Endothelial cell of umbilical vein (primary cell): ENCODE measurements at regions not wholly inside any gene's neighbourhood (a gene's known extent, or its start where the extent isn't known, plus 50 kb on each side); places are given as distances from the start of the nearest gene placed in this dataset.

Experiments used
- BruUV-seq: library from RNA; stranded (reverse); fragments of 400-500 nt; replicated peaks from 2 replicates; lab custom pipeline; 2021; lab: Mats Ljungman, UMichigan
- CTCF ChIA-PET: fragments of 300-600, 350-600 bp; sonication (Branson Sonifier 250); formaldehyde crosslinking; loops from one replicate; lab custom pipeline; 2021; ENCODE audit warnings: antibody characterized with exemption, inconsistent platforms; lab: Charles Lee
- POLR2A ChIA-PET: fragments of 300-600, 350-600 bp; sonication (Branson Sonifier 250); formaldehyde crosslinking; loops from one replicate; lab custom pipeline; 2021; ENCODE audit warnings: antibody characterized with exemption, inconsistent platforms; lab: Charles Lee
- DNase-seq: peaks from one replicate; pipeline ENCODE4 v3.0.0-alpha.2; 2011; ENCODE audit warnings: low read depth, low spot score
- FAIRE-seq: peaks from 2 replicates; lab custom pipeline; 2011; peaks lifted over from hg19 to GRCh38; lab: Jason Lieb, UNC
- H2AFZ ChIP-seq: 2 replicates; pipeline ENCODE4 v1.6.0; 2012; ENCODE audit warnings: low read depth, low read length, control low read depth, inconsistent platforms
- H3K27ac ChIP-seq: 2 replicates; pipeline ENCODE4 v1.5.1; 2011; ENCODE audit warnings: low read depth, mild to moderate bottlenecking, control low read depth, low read length, moderate library complexity; ENCODE audit not compliant: insufficient read depth
- H3K27me3 ChIP-seq, 2 experiments: 2 replicates each; pipeline versions ENCODE4 v1.6.0 to v1.6.1; 2011; ENCODE audit warnings: low read length in 2 of 2, mixed read lengths in 1 of 2; ENCODE audit not compliant: control insufficient read depth in 2 of 2, insufficient read depth in 2 of 2
- H3K36me3 ChIP-seq, 2 experiments: 2 replicates in 1 of 2; 3 replicates in 1 of 2; pipeline ENCODE4 v1.5.1; 2011; ENCODE audit warnings: low read length in 2 of 2, mild to moderate bottlenecking in 1 of 2, moderate library complexity in 1 of 2; ENCODE audit not compliant: control insufficient read depth in 2 of 2, insufficient read depth in 2 of 2; ENCODE audit errors: extremely low read depth in 1 of 2
- H3K4me1 ChIP-seq: 3 replicates; pipeline ENCODE4 v1.5.1; 2011; ENCODE audit warnings: mild to moderate bottlenecking, low read length; ENCODE audit not compliant: control insufficient read depth, insufficient read depth; ENCODE audit errors: extremely low read depth
- H3K4me2 ChIP-seq: 2 replicates; pipeline ENCODE4 v1.6.1; 2011; ENCODE audit warnings: low read length, control low read depth, mixed read lengths; ENCODE audit not compliant: insufficient read depth
- H3K4me3 ChIP-seq, 3 experiments: fragments of 200-600 bp in 1 of 3; sonication (generic), shearing (Covaris generic) in 1 of 3; replicated peaks in 1 of 3; 2 replicates each; pipeline ENCODE4 v1.5.1; 2011 to 2016; ENCODE audit warnings: control low read depth in 3 of 3, low read length in 3 of 3, mild to moderate bottlenecking in 2 of 3, inconsistent platforms in 1 of 3, low read depth in 1 of 3, moderate library complexity in 1 of 3; ENCODE audit not compliant: insufficient read depth in 1 of 3
- H3K79me2 ChIP-seq: 2 replicates; pipeline ENCODE4 v1.6.0; 2012; ENCODE audit warnings: low read length, inconsistent platforms; ENCODE audit not compliant: control insufficient read depth, insufficient read depth
- H3K9ac ChIP-seq: replicated peaks from 2 replicates; pipeline ENCODE3; 2011; ENCODE audit warnings: low read length, control low read depth; ENCODE audit not compliant: insufficient read depth; ENCODE audit errors: extremely low read depth
- H3K9me1 ChIP-seq: replicated peaks from 3 replicates; pipeline ENCODE4 v1.6.0; 2011; ENCODE audit warnings: mild to moderate bottlenecking, low read length; ENCODE audit not compliant: control insufficient read depth, insufficient read depth; ENCODE audit errors: extremely low read depth
- H3K9me3 ChIP-seq: replicated peaks from 2 replicates; pipeline ENCODE4 v1.5.1; 2012; ENCODE audit warnings: low read length, inconsistent platforms; ENCODE audit not compliant: control insufficient read depth, insufficient read depth
- H4K20me1 ChIP-seq: replicated peaks from 2 replicates; pipeline ENCODE3; 2011; ENCODE audit warnings: mild to moderate bottlenecking, low read length; ENCODE audit not compliant: control insufficient read depth, insufficient read depth; ENCODE audit errors: extremely low read depth
- EZH2 ChIP-seq: IDR thresholded peaks from 2 replicates; pipeline ENCODE4 v1.6.1; 2012; ENCODE audit warnings: borderline replicate concordance, low read depth, mild to moderate bottlenecking, moderate library complexity, low read length, inconsistent platforms; ENCODE audit not compliant: severe bottlenecking
- FOS ChIP-seq: IDR thresholded peaks from 2 replicates; pipeline ENCODE4 v1.6.1; 2011; ENCODE audit warnings: mild to moderate bottlenecking, low read length, moderate library complexity, borderline replicate concordance; ENCODE audit not compliant: insufficient read depth
- GATA2 ChIP-seq: IDR thresholded peaks from 2 replicates; pipeline ENCODE4 v1.7.0; 2011; ENCODE audit warnings: low read depth, mild to moderate bottlenecking, moderate library complexity, mixed read lengths, low read length; ENCODE audit not compliant: insufficient read length, insufficient read depth
- JUN ChIP-seq: IDR thresholded peaks from 2 replicates; pipeline ENCODE4 v1.6.1; 2011; ENCODE audit warnings: borderline replicate concordance, low read depth; ENCODE audit not compliant: insufficient read length, insufficient read depth
- MAX ChIP-seq: IDR thresholded peaks from 2 replicates; pipeline ENCODE4 v1.6.1; 2011; ENCODE audit not compliant: insufficient read depth, insufficient read length
- MYC ChIP-seq: IDR thresholded peaks from one replicate; pipeline ENCODE4 v1.6.1; 2011; ENCODE audit warnings: mild to moderate bottlenecking, low read depth, low read length
- POLR2A ChIP-seq: IDR thresholded peaks from 2 replicates; pipeline ENCODE4 v1.6.1; 2012; ENCODE audit warnings: low read depth, mild to moderate bottlenecking, control low read depth, low read length
- POLR2AphosphoS5 ChIP-seq: IDR thresholded peaks from 2 replicates; pipeline ENCODE4 v1.6.1; 2012; ENCODE audit warnings: low read depth, mild to moderate bottlenecking, control low read depth, low read length, moderate library complexity; ENCODE audit not compliant: insufficient read depth
- dilution Hi-C: fragments of 300-500 bp; cut with MboI; formaldehyde crosslinking; loops from one replicate; pipeline ENCODE4 v1.15.0; 2019; ENCODE audit warnings: low sequenced_read_pairs; ENCODE audit not compliant: extremely low pct_ligation_motif_present
- intact Hi-C: fragments of 100-400 bp; cut with micrococcal nuclease; formaldehyde crosslinking; loops from one replicate; pipeline ENCODE4 v1.10.0; 2022
- TF ChIP-seq, protein P1 (sequence below), 2 donors: IDR thresholded peaks; 1 replicate in 1 of 2; 2 replicates in 1 of 2; pipeline ENCODE4 v1.5.1; 2011; ENCODE audit warnings: low read length in 2 of 2, mild to moderate bottlenecking in 2 of 2, moderate library complexity in 2 of 2, control low read depth in 1 of 2, inconsistent platforms in 1 of 2, low read depth in 1 of 2; ENCODE audit not compliant: insufficient read depth in 1 of 2; ENCODE audit errors: extremely low read depth in 1 of 2

DNA sequence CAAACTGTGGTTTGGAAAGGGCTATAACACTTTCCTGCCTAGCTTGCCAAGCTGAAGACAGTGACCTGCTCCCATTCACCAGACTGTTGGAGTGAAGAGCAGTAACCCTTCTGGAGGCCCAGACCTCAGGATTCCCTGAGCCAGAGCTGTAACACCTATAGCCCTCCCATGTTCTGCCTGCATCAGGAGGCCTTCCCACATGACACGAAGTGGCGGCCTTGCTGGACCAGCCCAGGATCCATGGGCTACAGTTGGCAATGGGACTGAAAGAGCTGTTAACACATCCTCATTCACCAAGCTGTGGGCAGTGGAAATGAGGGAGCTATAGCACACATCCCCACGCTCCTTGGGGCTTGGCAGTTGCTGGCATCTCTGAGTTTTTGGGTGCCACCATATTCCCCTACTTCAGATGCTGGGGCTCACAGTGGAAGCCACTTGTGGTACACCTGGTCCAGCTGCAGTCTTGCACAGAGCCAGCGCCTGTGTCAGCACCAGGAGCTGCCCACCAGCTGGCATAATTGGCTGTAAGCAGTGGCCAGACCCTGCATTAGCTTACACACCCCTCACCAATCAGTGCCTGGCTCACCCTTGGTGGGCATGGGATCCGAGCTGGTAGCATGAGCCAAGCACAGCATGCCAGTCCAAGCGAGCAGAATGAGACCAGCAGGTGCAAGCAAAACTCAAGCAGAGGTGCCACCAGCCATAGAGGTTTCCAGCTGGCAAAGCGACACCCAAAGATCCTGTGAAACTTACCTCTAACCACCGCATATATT, 1029.3 kb downstream of the TECRL start:
- Histone ChIP-seq H3K27me3 (no peaks in the 10 kb centered on the region), H4K20me1 (no peaks in the 10 kb centered on the region), H3K9ac (no peak overlapping the region), H3K36me3 (no peaks in the 10 kb centered on the region), H3K9me3 (no peaks in the 10 kb centered on the region), H3K27ac (no peak overlapping the region), H3K9me1 (no peaks in the 10 kb centered on the region), H3K4me1 (no peaks in the 10 kb centered on the region), H2AFZ (no peak overlapping the region), H3K4me3 (no peak overlapping the region), H3K79me2 (no peaks in the 10 kb centered on the region), H3K4me2 (no peak overlapping the region)
- POLR2A ChIA-PET: no interaction called here
- DNase-seq: no peak
- dilution Hi-C loops (no loop called here), intact Hi-C loops (no loop called here)
- CTCF ChIA-PET: no interaction called here
- no TSS peak for BruUV-seq
- no peak for FAIRE-seq
- TF ChIP-seq, protein P1, sequence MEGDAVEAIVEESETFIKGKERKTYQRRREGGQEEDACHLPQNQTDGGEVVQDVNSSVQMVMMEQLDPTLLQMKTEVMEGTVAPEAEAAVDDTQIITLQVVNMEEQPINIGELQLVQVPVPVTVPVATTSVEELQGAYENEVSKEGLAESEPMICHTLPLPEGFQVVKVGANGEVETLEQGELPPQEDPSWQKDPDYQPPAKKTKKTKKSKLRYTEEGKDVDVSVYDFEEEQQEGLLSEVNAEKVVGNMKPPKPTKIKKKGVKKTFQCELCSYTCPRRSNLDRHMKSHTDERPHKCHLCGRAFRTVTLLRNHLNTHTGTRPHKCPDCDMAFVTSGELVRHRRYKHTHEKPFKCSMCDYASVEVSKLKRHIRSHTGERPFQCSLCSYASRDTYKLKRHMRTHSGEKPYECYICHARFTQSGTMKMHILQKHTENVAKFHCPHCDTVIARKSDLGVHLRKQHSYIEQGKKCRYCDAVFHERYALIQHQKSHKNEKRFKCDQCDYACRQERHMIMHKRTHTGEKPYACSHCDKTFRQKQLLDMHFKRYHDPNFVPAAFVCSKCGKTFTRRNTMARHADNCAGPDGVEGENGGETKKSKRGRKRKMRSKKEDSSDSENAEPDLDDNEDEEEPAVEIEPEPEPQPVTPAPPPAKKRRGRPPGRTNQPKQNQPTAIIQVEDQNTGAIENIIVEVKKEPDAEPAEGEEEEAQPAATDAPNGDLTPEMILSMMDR (IDR thresholded peaks at IDR 0.05; ENCODE audit: extremely low read depth in 1 of 2, insufficient read depth in 1 of 2, low read depth in 1 of 2, low read length in 2 of 2): no peak
- no peak for TF ChIP-seq POLR2A
- TF ChIP-seq MAX: no peak
- no peak for TF ChIP-seq JUN
- TF ChIP-seq POLR2AphosphoS5: no peak
- no peak for TF ChIP-seq GATA2
- TF ChIP-seq EZH2: no peak
- TF ChIP-seq MYC: no peak
- no peak for TF ChIP-seq FOS
